ENCODE measurements at regions not wholly inside any gene's neighbourhood (a gene's known extent, or its start where the extent isn't known, plus 50 kb on each side); places are given as distances from the start of the nearest gene placed in this dataset.
"Not testable (repeated sequence)": the region's sequence is repeated elsewhere in the genome, so short reads cannot be mapped to it uniquely, and the experiment has no call there.

GRCh38 chr5:131001507-131001906, 163.5 kb downstream of the HINT1 start:
- TF ChIP-seq EZH2phosphoT487 (IDR thresholded peaks at IDR 0.05; ENCODE audit: insufficient read depth, low read depth) = no peak
- TF ChIP-seq EZH2 (IDR thresholded peaks at IDR 0.05; ENCODE audit: insufficient read depth, poor library complexity, severe bottlenecking) = no peak
- DNase-seq = no peak

GRCh38 chr5:131000289-131000688, 164.8 kb downstream of the HINT1 start:
- no peak overlapping the region for H3K4me3 ChIP-seq

More at GRCh38 chr5:131001507-131001906, 163.5 kb downstream of the HINT1 start:
- H3K4me3 ChIP-seq = no peak overlapping the region
- no peaks in the 10 kb centered on the region for H4K20me1 ChIP-seq (ENCODE audit: insufficient read depth)
- in situ Hi-C loops (cut with MboI) = no loop called here
- H3K27ac ChIP-seq = no peak overlapping the region
- H3K9ac ChIP-seq = no peak overlapping the region
- no peak overlapping the region for H3K4me2 ChIP-seq (ENCODE audit: unreplicated experiment)
- H3K9me3 ChIP-seq (ENCODE audit: low read depth) = no peaks in the 10 kb centered on the region
- H3K79me2 ChIP-seq (ENCODE audit: insufficient read depth) = no peaks in the 10 kb centered on the region
- WGBS, 2 experiments (ENCODE audit: low coverage in 1 of 2, low lambda C conversion rate in 2 of 2, missing lambda C conversion rate in 2 of 2) = 27 to 33% methylated on average over 1 of the region's 1 CpG
- no peak overlapping the region for H2AFZ ChIP-seq
- no peaks in the 10 kb centered on the region for H3K9me2 ChIP-seq (ENCODE audit: insufficient read depth)
- H3F3A ChIP-seq (ENCODE audit: insufficient read depth) = no peaks in the 10 kb centered on the region
- no peaks in the 10 kb centered on the region for H3K36me3 ChIP-seq (ENCODE audit: low read depth)
- no peaks in the 10 kb centered on the region for H3K27me3 ChIP-seq (replicated peaks; ENCODE audit: insufficient read depth)
- H3K4me1 ChIP-seq (ENCODE audit: insufficient read depth) = no peaks in the 10 kb centered on the region

GRCh38 chr5:130996720-130997119, 168.3 kb downstream of the HINT1 start:
- H3K9me3 ChIP-seq (ENCODE audit: low read depth); H3K4me3 ChIP-seq; H3K36me3 ChIP-seq (ENCODE audit: low read depth); DNase-seq; H3K4me2 ChIP-seq (ENCODE audit: unreplicated experiment); H2AFZ ChIP-seq; H3K79me2 ChIP-seq (ENCODE audit: insufficient read depth); H3F3A ChIP-seq (ENCODE audit: insufficient read depth); H3K9ac ChIP-seq; H4K20me1 ChIP-seq (ENCODE audit: insufficient read depth); H3K4me1 ChIP-seq (ENCODE audit: insufficient read depth); H3K27ac ChIP-seq; H3K9me2 ChIP-seq (ENCODE audit: insufficient read depth); in situ Hi-C loops (cut with MboI); H3K27me3 ChIP-seq (replicated peaks; ENCODE audit: insufficient read depth): not testable (repeated sequence)

More at GRCh38 chr5:131000289-131000688, 164.8 kb downstream of the HINT1 start:
- in situ Hi-C loops (cut with MboI) = no loop called here
- Histone ChIP-seq H3K9me2 (ENCODE audit: insufficient read depth) (no peaks in the 10 kb centered on the region), H4K20me1 (ENCODE audit: insufficient read depth) (no peaks in the 10 kb centered on the region), H3K27ac (no peak overlapping the region), H3K4me2 (ENCODE audit: unreplicated experiment) (no peak overlapping the region), H3K27me3 (replicated peaks; ENCODE audit: insufficient read depth) (no peaks in the 10 kb centered on the region), H3K4me1 (ENCODE audit: insufficient read depth) (no peaks in the 10 kb centered on the region), H3K79me2 (ENCODE audit: insufficient read depth) (no peaks in the 10 kb centered on the region), H3K9ac (no peak overlapping the region), H3K36me3 (ENCODE audit: low read depth) (no peaks in the 10 kb centered on the region), H3F3A (ENCODE audit: insufficient read depth) (no peaks in the 10 kb centered on the region), H2AFZ (no peak overlapping the region), H3K9me3 (ENCODE audit: low read depth) (no peaks in the 10 kb centered on the region)
- TF ChIP-seq EZH2 (IDR thresholded peaks at IDR 0.05; ENCODE audit: insufficient read depth, poor library complexity, severe bottlenecking) = no peak
- no peak for TF ChIP-seq EZH2phosphoT487 (IDR thresholded peaks at IDR 0.05; ENCODE audit: insufficient read depth, low read depth)
- DNase-seq = no peak

GRCh38 chr5:130995851-130996250, 169.2 kb downstream of the HINT1 start:
- Histone ChIP-seq H3K79me2 (ENCODE audit: insufficient read depth) (no peaks in the 10 kb centered on the region), H3F3A (ENCODE audit: insufficient read depth) (no peaks in the 10 kb centered on the region), H3K36me3 (ENCODE audit: low read depth) (no peaks in the 10 kb centered on the region), H3K4me2 (ENCODE audit: unreplicated experiment) (no peak overlapping the region), H3K4me3 (no peak overlapping the region), H3K9ac (no peak overlapping the region), H3K9me3 (ENCODE audit: low read depth) (no peaks in the 10 kb centered on the region), H4K20me1 (ENCODE audit: insufficient read depth) (no peaks in the 10 kb centered on the region), H3K4me1 (ENCODE audit: insufficient read depth) (no peaks in the 10 kb centered on the region), H2AFZ (no peak overlapping the region), H3K27ac (no peak overlapping the region), H3K27me3 (replicated peaks; ENCODE audit: insufficient read depth) (no peaks in the 10 kb centered on the region), H3K9me2 (ENCODE audit: insufficient read depth) (no peaks in the 10 kb centered on the region)
- in situ Hi-C loops (cut with MboI) = no loop called here
- no peak for DNase-seq
- no peak for TF ChIP-seq EZH2 (IDR thresholded peaks at IDR 0.05; ENCODE audit: insufficient read depth, poor library complexity, severe bottlenecking)
- WGBS, 2 experiments (ENCODE audit: low coverage in 1 of 2, low lambda C conversion rate in 2 of 2, missing lambda C conversion rate in 2 of 2) = 57 to 70% methylated on average over 23 of the region's 23 CpGs

- Histone ChIP-seq H3K4me3 (no peak overlapping the region), H3K27ac (no peak overlapping the region), H3K9ac (no peak overlapping the region), H4K20me1 (ENCODE audit: insufficient read depth) (no peaks in the 10 kb centered on the region), H3K27me3 (replicated peaks; ENCODE audit: insufficient read depth) (no peaks in the 10 kb centered on the region), H3K9me2 (ENCODE audit: insufficient read depth) (no peaks in the 10 kb centered on the region), H3K36me3 (ENCODE audit: low read depth) (no peaks in the 10 kb centered on the region), H3F3A (ENCODE audit: insufficient read depth) (no peaks in the 10 kb centered on the region), H3K4me2 (ENCODE audit: unreplicated experiment) (no peak overlapping the region), H3K79me2 (ENCODE audit: insufficient read depth) (no peaks in the 10 kb centered on the region), H3K9me3 (ENCODE audit: low read depth) (no peaks in the 10 kb centered on the region), H2AFZ (no peak overlapping the region), H3K4me1 (ENCODE audit: insufficient read depth) (no peaks in the 10 kb centered on the region)
- in situ Hi-C loops (cut with MboI) = no loop called here
- 62 to 63% methylated on average over 10 to 16 of the region's 16 CpGs for WGBS, 2 experiments (ENCODE audit: low coverage in 1 of 2, low lambda C conversion rate in 2 of 2, missing lambda C conversion rate in 2 of 2)
- no peak for TF ChIP-seq EZH2 (IDR thresholded peaks at IDR 0.05; ENCODE audit: insufficient read depth, poor library complexity, severe bottlenecking)
- TF ChIP-seq EZH2phosphoT487 (IDR thresholded peaks at IDR 0.05; ENCODE audit: insufficient read depth, low read depth) = no peak
- DNase-seq = no peak
Observed at GRCh38 chr5:130995254-130995515, 169.9 kb downstream of the HINT1 start.

All from GM23248 (cell line).